ENCODE measurements at regions not wholly inside any gene's neighbourhood (a gene's known extent, or its start where the extent isn't known, plus 50 kb on each side); places are given as distances from the start of the nearest gene placed in this dataset.

DNA sequence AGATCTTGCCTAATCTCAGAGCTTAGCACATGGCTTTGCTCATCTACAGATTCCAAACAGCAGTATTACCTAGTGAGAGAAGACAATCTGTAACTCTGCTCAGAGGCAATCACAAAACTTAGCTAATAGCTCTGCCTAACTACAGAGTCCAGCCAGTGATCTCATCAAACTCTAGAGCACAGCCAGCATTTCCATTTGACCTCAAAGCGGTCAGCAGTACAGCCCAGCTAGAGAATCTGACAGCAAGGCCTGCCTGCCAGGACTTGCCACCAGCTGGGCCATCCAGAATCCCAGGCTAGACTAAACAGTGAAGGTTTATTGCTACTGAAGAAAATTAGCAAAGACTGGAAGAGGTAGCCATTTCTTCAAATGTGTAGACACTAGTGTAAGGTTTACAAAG lies 217.9 kb upstream of the VLDLR start:
- TF ChIP-seq EZH2 (IDR thresholded peaks at IDR 0.05; ENCODE audit: insufficient read depth, poor library complexity, severe bottlenecking) (no peak), EZH2phosphoT487 (IDR thresholded peaks at IDR 0.05; ENCODE audit: insufficient read depth, low read depth) (no peak)

Data from GM23248 (cell line).